H1 (cell line): ENCODE measurements at regions not wholly inside any gene's neighbourhood (a gene's known extent, or its start where the extent isn't known, plus 50 kb on each side); places are given as distances from the start of the nearest gene placed in this dataset.

Experiments used
- BRCA1 ChIP-seq: IDR thresholded peaks from 2 replicates; pipeline ENCODE4 v1.6.1; 2012; ENCODE audit warnings: low read depth, low read length, improper control_type of control experiment
- JUN ChIP-seq: IDR thresholded peaks from 2 replicates; pipeline ENCODE4 v1.6.1; 2011; ENCODE audit warnings: low read depth, mild to moderate bottlenecking, improper control_type of control experiment, low read length
- TF ChIP-seq, protein P1 (sequence below), 3 experiments: IDR thresholded peaks; 1 replicate in 2 of 3; 2 replicates in 1 of 3; pipeline versions ENCODE4 v1.5.1 to v1.6.1; 2011; ENCODE audit warnings: low read length in 3 of 3, mild to moderate bottlenecking in 3 of 3, inconsistent platforms in 2 of 3, low read depth in 1 of 3, moderate library complexity in 1 of 3; ENCODE audit not compliant: insufficient read depth in 1 of 3; ENCODE audit errors: control extremely low read depth in 1 of 3

DNA sequence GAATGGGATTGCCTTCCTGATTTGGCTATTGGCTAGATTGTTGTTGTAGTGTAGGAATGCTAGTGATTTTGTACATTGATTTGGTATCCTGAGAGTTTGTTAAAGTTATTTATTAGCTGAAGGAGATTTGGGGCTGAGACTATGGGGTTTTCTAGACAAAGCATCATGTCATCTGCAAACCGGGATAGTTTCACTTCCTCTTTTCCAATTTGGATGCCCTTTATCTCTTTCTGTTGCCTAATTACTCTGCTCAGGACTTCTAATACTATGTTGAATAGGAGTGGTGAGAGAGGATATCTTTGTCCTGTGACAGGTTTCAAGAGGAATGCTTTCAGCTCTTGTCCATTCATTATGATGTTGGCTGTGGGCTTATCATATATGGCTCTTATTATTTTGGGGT, 265.7 kb upstream of the MGAT4C start:
- TF ChIP-seq, protein P1, sequence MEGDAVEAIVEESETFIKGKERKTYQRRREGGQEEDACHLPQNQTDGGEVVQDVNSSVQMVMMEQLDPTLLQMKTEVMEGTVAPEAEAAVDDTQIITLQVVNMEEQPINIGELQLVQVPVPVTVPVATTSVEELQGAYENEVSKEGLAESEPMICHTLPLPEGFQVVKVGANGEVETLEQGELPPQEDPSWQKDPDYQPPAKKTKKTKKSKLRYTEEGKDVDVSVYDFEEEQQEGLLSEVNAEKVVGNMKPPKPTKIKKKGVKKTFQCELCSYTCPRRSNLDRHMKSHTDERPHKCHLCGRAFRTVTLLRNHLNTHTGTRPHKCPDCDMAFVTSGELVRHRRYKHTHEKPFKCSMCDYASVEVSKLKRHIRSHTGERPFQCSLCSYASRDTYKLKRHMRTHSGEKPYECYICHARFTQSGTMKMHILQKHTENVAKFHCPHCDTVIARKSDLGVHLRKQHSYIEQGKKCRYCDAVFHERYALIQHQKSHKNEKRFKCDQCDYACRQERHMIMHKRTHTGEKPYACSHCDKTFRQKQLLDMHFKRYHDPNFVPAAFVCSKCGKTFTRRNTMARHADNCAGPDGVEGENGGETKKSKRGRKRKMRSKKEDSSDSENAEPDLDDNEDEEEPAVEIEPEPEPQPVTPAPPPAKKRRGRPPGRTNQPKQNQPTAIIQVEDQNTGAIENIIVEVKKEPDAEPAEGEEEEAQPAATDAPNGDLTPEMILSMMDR (IDR thresholded peaks at IDR 0.05; ENCODE audit: control extremely low read depth in 1 of 3, insufficient read depth in 1 of 3, low read depth in 1 of 3, low read length in 3 of 3): no peak
- TF ChIP-seq JUN (no peak), BRCA1 (no peak)
